HCT116 (cell line): ENCODE measurements at regions not wholly inside any gene's neighbourhood (a gene's known extent, or its start where the extent isn't known, plus 50 kb on each side); places are given as distances from the start of the nearest gene placed in this dataset.

Source experiments
- ATAC-seq: fragments of 200-7000 bp; cut with Tn5 transposase; 2 replicates; pipeline ENCODE4 v1.9.1; 2020; ENCODE audit warnings: mild to moderate bottlenecking, moderate library complexity
- BruUV-seq: library from RNA; stranded (reverse); fragments of 400-500 nt; replicated peaks from 2 replicates; lab custom pipeline; 2021; lab: Mats Ljungman, UMichigan
- CTCF ChIA-PET: fragments of 300-600 bp; sonication (Branson Sonifier 250); formaldehyde crosslinking; loops from one replicate; lab custom pipeline; 2021; ENCODE audit warnings: antibody characterized with exemption; lab: Charles Lee
- POLR2A ChIA-PET: fragments of 300-600, 350-600 bp; sonication (Branson Sonifier 250); formaldehyde crosslinking; loops from one replicate; lab custom pipeline; 2021; ENCODE audit warnings: antibody characterized with exemption; lab: Charles Lee
- RAD21 ChIA-PET, 2 experiments: fragments of 300-600 bp; sonication (Branson Sonifier 250); formaldehyde crosslinking; loops; one replicate each; lab custom pipeline; 2023; ENCODE audit warnings: low total read pairs in 2 of 2; ENCODE audit not compliant: uncharacterized antibody in 2 of 2, unreplicated experiment in 2 of 2, low non-redundant PET in 1 of 2; lab: Charles Lee
- DNase-seq: peaks from one replicate; pipeline ENCODE4 v3.0.0-alpha.2; 2010; ENCODE audit warnings: low read depth, low spot score
- H2AFZ ChIP-seq: fragments of 200-600 bp; shearing (Covaris generic), sonication (generic); 2 replicates; pipeline ENCODE4 v1.6.1; 2017; ENCODE audit warnings: low read depth, mixed run types, mixed read lengths, antibody characterized with exemption, low read length; ENCODE audit not compliant: poor library complexity, severe bottlenecking
- H3K27ac ChIP-seq: 2 replicates; pipeline ENCODE4 v1.5.1; 2012; ENCODE audit warnings: low read depth, low read length
- H3K27me3 ChIP-seq: fragments of 200-600 bp; sonication (generic); 2 replicates; pipeline ENCODE4 v1.6.1; 2016; ENCODE audit warnings: mixed run types, low read length, mixed read lengths; ENCODE audit not compliant: insufficient read depth
- H3K36me3 ChIP-seq, 2 experiments: fragments of 200-500 bp in 1 of 2; fragments of 200-600 bp in 1 of 2; sonication (Bioruptor generic) in 1 of 2; sonication (generic) in 1 of 2; 2 replicates each; pipeline versions ENCODE4 v1.5.1 to v1.6.1; 2014 to 2016; ENCODE audit warnings: low read length in 2 of 2, inconsistent platforms in 1 of 2, mixed read lengths in 1 of 2, mixed run types in 1 of 2; ENCODE audit not compliant: insufficient read depth in 2 of 2, control insufficient read depth in 1 of 2
- H3K4me1 ChIP-seq, 2 experiments: fragments of 200-600 bp in 1 of 2; sonication (generic) in 1 of 2; 2 replicates each; pipeline versions ENCODE4 v1.5.1 to v1.6.1; 2012 to 2017; ENCODE audit warnings: low read length in 2 of 2, inconsistent platforms in 1 of 2, mild to moderate bottlenecking in 1 of 2, mixed read lengths in 1 of 2, mixed run types in 1 of 2, moderate library complexity in 1 of 2; ENCODE audit not compliant: insufficient read depth in 2 of 2, control insufficient read depth in 1 of 2
- H3K4me2 ChIP-seq: fragments of 200-600 bp; sonication (generic); 2 replicates; pipeline ENCODE4 v1.6.1; 2017; ENCODE audit warnings: mixed run types, low read length, mixed read lengths
- H3K4me3 ChIP-seq, 2 experiments: fragments of 200-600 bp in 1 of 2; sonication (generic) in 1 of 2; replicated peaks in 1 of 2; 2 replicates each; pipeline ENCODE4 v1.5.1; 2011 to 2016; ENCODE audit warnings: low read length in 2 of 2, control low read depth in 1 of 2, low read depth in 1 of 2, mild to moderate bottlenecking in 1 of 2, mixed read lengths in 1 of 2, mixed run types in 1 of 2
- H3K79me2 ChIP-seq: fragments of 200-600 bp; sonication (generic); 2 replicates; pipeline ENCODE4 v1.6.1; 2017; ENCODE audit warnings: mild to moderate bottlenecking, mixed run types, low read length, moderate library complexity, mixed read lengths; ENCODE audit not compliant: insufficient read depth
- H3K9ac ChIP-seq: fragments of 200-600 bp; sonication (generic); 2 replicates; pipeline ENCODE4 v1.6.1; 2016; ENCODE audit warnings: low read length, mixed read lengths
- H3K9me2 ChIP-seq: fragments of 200-600 bp; sonication (generic), shearing (Covaris generic); 2 replicates; pipeline ENCODE4 v1.6.1; 2017; ENCODE audit warnings: mixed run types, mild to moderate bottlenecking, moderate library complexity; ENCODE audit not compliant: insufficient read depth
- H3K9me3 ChIP-seq, 2 experiments: fragments of 200-500 bp in 1 of 2; fragments of 200-600 bp in 1 of 2; sonication (Bioruptor generic) in 1 of 2; sonication (generic) in 1 of 2; 2 replicates each; pipeline ENCODE4 v1.6.1; 2014 to 2017; ENCODE audit warnings: low read length in 2 of 2, mixed read lengths in 2 of 2, inconsistent platforms in 1 of 2, low read depth in 1 of 2, mild to moderate bottlenecking in 1 of 2, mixed run types in 1 of 2, moderate library complexity in 1 of 2; ENCODE audit not compliant: control insufficient read depth in 1 of 2, insufficient read depth in 1 of 2
- H4K20me1 ChIP-seq: fragments of 200-600 bp; sonication (generic), shearing (Covaris generic); 2 replicates; pipeline ENCODE4 v1.6.1; 2017; ENCODE audit warnings: mixed run types, mild to moderate bottlenecking, moderate library complexity; ENCODE audit not compliant: insufficient read depth
- CEBPB ChIP-seq: IDR thresholded peaks from 2 replicates; pipeline ENCODE4 v1.6.1; 2012; ENCODE audit warnings: low read depth
- EGR1 ChIP-seq: IDR thresholded peaks from 2 replicates; pipeline ENCODE4 v1.6.1; 2012; ENCODE audit warnings: low read depth
- POLR2A ChIP-seq: IDR thresholded peaks from 2 replicates; pipeline ENCODE4 v1.7.0; 2011; ENCODE audit warnings: borderline replicate concordance; ENCODE audit not compliant: insufficient read depth, insufficient read length; ENCODE audit errors: extremely low read depth
- SRF ChIP-seq: IDR thresholded peaks from 2 replicates; pipeline ENCODE4 v1.6.1; 2012; ENCODE audit warnings: low read depth
- TCF7L2 ChIP-seq: IDR thresholded peaks from 2 replicates; pipeline ENCODE4 v1.7.0; 2011; ENCODE audit warnings: borderline replicate concordance, inconsistent platforms; ENCODE audit not compliant: insufficient read depth, insufficient read length; ENCODE audit errors: extremely low read depth
- YY1 ChIP-seq: IDR thresholded peaks from 2 replicates; pipeline ENCODE4 v1.6.1; 2011; ENCODE audit warnings: low read length, low read depth, moderate library complexity, mild to moderate bottlenecking; ENCODE audit not compliant: insufficient replicate concordance; ENCODE audit errors: extremely low read depth
- ZFX ChIP-seq: fragments of 450-650 bp; IDR thresholded peaks from 2 replicates; pipeline ENCODE4 v1.6.1; 2017
- ZNF274 ChIP-seq: fragments of 200-500 bp; sonication (Bioruptor generic); IDR thresholded peaks from 2 replicates; pipeline ENCODE4 v1.6.1; 2014; ENCODE audit warnings: mild to moderate bottlenecking, low read depth, low read length, inconsistent platforms
- intact Hi-C: fragments of 100-400 bp; cut with micrococcal nuclease; formaldehyde crosslinking; loops from 2 replicates; pipeline ENCODE4 v1.10.0; 2022
- TF ChIP-seq, protein P1 (sequence below), 3 experiments: fragments of 200-600 bp in 1 of 3; sonication (generic) in 1 of 3; IDR thresholded peaks in 2 of 3; conservative IDR thresholded peaks in 1 of 3; 2 replicates each; pipeline ENCODE4 v1.5.1; 2012 to 2017; ENCODE audit warnings: low read depth in 2 of 3, low read length in 2 of 3, antibody characterized with exemption in 1 of 3, borderline replicate concordance in 1 of 3, control low read depth in 1 of 3, mild to moderate bottlenecking in 1 of 3, mixed read lengths in 1 of 3, mixed run types in 1 of 3, moderate library complexity in 1 of 3; ENCODE audit not compliant: insufficient read depth in 1 of 3
- TF ChIP-seq, protein P2 (sequence below): IDR thresholded peaks from 2 replicates; pipeline ENCODE4 v1.6.1; 2011; ENCODE audit warnings: mild to moderate bottlenecking, low read length, moderate library complexity; ENCODE audit not compliant: insufficient replicate concordance; ENCODE audit errors: extremely low read depth
- TF ChIP-seq, protein P3 (sequence below): IDR thresholded peaks from 2 replicates; pipeline ENCODE4 v1.6.1; 2012
- TF ChIP-seq, protein P4 (sequence below): IDR thresholded peaks from 2 replicates; pipeline ENCODE4 v1.6.1; 2012
- TF ChIP-seq, protein P5 (sequence below): IDR thresholded peaks from 2 replicates; pipeline ENCODE4 v1.6.1; 2012; ENCODE audit warnings: low read depth

DNA sequence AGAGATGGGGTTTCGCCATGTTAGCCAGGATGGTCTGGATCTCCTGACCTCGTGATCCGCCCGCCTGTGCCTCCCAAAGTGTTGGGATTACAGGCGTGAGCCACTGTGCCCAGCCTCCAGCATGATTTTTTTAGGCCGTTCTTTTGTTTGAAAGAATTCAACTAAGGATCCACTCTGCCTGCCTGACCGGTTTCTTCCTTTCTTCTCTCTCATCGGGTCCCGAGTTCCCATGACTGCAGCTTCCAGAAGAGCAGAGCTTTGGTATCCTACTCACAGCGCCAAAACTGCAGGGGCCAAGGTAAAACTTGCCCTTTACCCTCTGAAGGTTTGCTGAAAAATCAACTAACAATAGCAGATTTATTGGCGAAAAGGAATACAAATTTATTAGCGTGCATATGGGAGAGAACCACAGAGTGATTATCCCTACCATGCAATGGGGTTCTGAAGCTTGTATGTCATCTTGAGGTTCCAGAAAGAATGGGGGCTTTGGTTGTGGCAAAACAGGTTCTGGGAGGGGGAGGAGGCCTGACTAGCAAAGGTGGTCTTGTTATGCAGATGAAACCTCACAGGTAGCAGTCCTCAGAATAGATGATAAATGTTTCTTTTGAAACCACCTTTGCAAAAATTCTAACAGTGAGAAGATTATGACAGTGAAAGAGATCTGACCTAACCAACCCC lies 87.0 kb upstream of the MSH6 start:
- ATAC-seq: no peak
- CTCF ChIA-PET: interaction anchor here (1.0 kb wide), 1 partner anchor 72 kb away, joined by 4 read pairs; no protein-coding TSS in a partner anchor
- H2AFZ ChIP-seq: no peak overlapping the region
- intact Hi-C loops: no loop called here
- H4K20me1 ChIP-seq: no peaks in the 10 kb centered on the region
- DNase-seq: no peak
- RAD21 ChIA-PET: no interaction called here
- H3K9me3 ChIP-seq: no peaks in the 10 kb centered on the region
- H3K4me3 ChIP-seq: no peak overlapping the region
- no peaks in the 10 kb centered on the region for H3K79me2 ChIP-seq
- H3K27ac ChIP-seq: no peak overlapping the region
- no TSS peak for BruUV-seq
- H3K9ac ChIP-seq: no peak overlapping the region
- TF ChIP-seq, protein P1, sequence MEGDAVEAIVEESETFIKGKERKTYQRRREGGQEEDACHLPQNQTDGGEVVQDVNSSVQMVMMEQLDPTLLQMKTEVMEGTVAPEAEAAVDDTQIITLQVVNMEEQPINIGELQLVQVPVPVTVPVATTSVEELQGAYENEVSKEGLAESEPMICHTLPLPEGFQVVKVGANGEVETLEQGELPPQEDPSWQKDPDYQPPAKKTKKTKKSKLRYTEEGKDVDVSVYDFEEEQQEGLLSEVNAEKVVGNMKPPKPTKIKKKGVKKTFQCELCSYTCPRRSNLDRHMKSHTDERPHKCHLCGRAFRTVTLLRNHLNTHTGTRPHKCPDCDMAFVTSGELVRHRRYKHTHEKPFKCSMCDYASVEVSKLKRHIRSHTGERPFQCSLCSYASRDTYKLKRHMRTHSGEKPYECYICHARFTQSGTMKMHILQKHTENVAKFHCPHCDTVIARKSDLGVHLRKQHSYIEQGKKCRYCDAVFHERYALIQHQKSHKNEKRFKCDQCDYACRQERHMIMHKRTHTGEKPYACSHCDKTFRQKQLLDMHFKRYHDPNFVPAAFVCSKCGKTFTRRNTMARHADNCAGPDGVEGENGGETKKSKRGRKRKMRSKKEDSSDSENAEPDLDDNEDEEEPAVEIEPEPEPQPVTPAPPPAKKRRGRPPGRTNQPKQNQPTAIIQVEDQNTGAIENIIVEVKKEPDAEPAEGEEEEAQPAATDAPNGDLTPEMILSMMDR (IDR thresholded peaks at IDR 0.05 in 2 of 3, conservative IDR thresholded peaks at IDR 0.05 in 1 of 3; ENCODE audit: borderline replicate concordance in 1 of 3, insufficient read depth in 1 of 3, low read depth in 2 of 3, low read length in 2 of 3): no peak
- TF ChIP-seq SRF (no peak), POLR2A (no peak), EGR1 (no peak), ZFX (no peak), CEBPB (no peak), YY1 (no peak), ZNF274 (no peak), TCF7L2 (no peak)
- TF ChIP-seq, protein P2, sequence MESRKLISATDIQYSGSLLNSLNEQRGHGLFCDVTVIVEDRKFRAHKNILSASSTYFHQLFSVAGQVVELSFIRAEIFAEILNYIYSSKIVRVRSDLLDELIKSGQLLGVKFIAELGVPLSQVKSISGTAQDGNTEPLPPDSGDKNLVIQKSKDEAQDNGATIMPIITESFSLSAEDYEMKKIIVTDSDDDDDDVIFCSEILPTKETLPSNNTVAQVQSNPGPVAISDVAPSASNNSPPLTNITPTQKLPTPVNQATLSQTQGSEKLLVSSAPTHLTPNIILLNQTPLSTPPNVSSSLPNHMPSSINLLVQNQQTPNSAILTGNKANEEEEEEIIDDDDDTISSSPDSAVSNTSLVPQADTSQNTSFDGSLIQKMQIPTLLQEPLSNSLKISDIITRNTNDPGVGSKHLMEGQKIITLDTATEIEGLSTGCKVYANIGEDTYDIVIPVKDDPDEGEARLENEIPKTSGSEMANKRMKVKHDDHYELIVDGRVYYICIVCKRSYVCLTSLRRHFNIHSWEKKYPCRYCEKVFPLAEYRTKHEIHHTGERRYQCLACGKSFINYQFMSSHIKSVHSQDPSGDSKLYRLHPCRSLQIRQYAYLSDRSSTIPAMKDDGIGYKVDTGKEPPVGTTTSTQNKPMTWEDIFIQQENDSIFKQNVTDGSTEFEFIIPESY: no peak
- TF ChIP-seq, protein P3, sequence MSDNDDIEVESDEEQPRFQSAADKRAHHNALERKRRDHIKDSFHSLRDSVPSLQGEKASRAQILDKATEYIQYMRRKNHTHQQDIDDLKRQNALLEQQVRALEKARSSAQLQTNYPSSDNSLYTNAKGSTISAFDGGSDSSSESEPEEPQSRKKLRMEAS: no peak
- TF ChIP-seq, protein P4, sequence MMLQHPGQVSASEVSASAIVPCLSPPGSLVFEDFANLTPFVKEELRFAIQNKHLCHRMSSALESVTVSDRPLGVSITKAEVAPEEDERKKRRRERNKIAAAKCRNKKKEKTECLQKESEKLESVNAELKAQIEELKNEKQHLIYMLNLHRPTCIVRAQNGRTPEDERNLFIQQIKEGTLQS: no peak
- TF ChIP-seq, protein P5, sequence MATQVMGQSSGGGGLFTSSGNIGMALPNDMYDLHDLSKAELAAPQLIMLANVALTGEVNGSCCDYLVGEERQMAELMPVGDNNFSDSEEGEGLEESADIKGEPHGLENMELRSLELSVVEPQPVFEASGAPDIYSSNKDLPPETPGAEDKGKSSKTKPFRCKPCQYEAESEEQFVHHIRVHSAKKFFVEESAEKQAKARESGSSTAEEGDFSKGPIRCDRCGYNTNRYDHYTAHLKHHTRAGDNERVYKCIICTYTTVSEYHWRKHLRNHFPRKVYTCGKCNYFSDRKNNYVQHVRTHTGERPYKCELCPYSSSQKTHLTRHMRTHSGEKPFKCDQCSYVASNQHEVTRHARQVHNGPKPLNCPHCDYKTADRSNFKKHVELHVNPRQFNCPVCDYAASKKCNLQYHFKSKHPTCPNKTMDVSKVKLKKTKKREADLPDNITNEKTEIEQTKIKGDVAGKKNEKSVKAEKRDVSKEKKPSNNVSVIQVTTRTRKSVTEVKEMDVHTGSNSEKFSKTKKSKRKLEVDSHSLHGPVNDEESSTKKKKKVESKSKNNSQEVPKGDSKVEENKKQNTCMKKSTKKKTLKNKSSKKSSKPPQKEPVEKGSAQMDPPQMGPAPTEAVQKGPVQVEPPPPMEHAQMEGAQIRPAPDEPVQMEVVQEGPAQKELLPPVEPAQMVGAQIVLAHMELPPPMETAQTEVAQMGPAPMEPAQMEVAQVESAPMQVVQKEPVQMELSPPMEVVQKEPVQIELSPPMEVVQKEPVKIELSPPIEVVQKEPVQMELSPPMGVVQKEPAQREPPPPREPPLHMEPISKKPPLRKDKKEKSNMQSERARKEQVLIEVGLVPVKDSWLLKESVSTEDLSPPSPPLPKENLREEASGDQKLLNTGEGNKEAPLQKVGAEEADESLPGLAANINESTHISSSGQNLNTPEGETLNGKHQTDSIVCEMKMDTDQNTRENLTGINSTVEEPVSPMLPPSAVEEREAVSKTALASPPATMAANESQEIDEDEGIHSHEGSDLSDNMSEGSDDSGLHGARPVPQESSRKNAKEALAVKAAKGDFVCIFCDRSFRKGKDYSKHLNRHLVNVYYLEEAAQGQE: no peak
- POLR2A ChIA-PET: no interaction called here
- H3K36me3 ChIP-seq: no peaks in the 10 kb centered on the region
- H3K27me3 ChIP-seq: no peaks in the 10 kb centered on the region
- H3K4me1 ChIP-seq: no peaks in the 10 kb centered on the region
- no peak overlapping the region for H3K4me2 ChIP-seq
- no peaks in the 10 kb centered on the region for H3K9me2 ChIP-seq
